GM21825 (cell line): ENCODE measurements at regions not wholly inside any gene's neighbourhood (a gene's known extent, or its start where the extent isn't known, plus 50 kb on each side); places are given as distances from the start of the nearest gene placed in this dataset.

ENCODE experiments used
- ATAC-seq: cut with Tn5 transposase; IDR thresholded peaks from one replicate; pipeline ENCODE4 v1.9.1; 2021; ENCODE audit warnings: mild to moderate bottlenecking, moderate library complexity; ENCODE audit not compliant: unreplicated experiment

GRCh38 chr2:211055438-211055837, 499.0 kb downstream of the CPS1 start:
- ATAC-seq, result no peak

GRCh38 chr2:211061612-211062296, 505.4 kb downstream of the CPS1 start:
- ATAC-seq, result no peak

- ATAC-seq, result no peak
These were observed 505.9 kb downstream of the CPS1 start for GRCh38 chr2:211062297-211062612.

GRCh38 chr2:211067029-211067428, 510.6 kb downstream of the CPS1 start:
- ATAC-seq, result no peak

- ATAC-seq, result no peak
These were observed 511.8 kb downstream of the CPS1 start for GRCh38 chr2:211068108-211068780.

GRCh38 chr2:211070547-211070946, 514.1 kb downstream of the CPS1 start:
- no peak for ATAC-seq

GRCh38 chr2:211077216-211077767, 520.9 kb downstream of the CPS1 start:
- ATAC-seq, result no peak

GRCh38 chr2:211084352-211084751, 528.0 kb downstream of the CPS1 start:
- ATAC-seq, result no peak

- no peak for ATAC-seq
These were observed 528.8 kb downstream of the CPS1 start for GRCh38 chr2:211085056-211085680.

GRCh38 chr2:211086049-211086448, 529.6 kb downstream of the CPS1 start:
- ATAC-seq, result no peak

- no peak for ATAC-seq
These were observed 532.7 kb downstream of the CPS1 start for GRCh38 chr2:211089127-211089526.

GRCh38 chr2:211093743-211094303, 537.4 kb downstream of the CPS1 start:
- ATAC-seq, result no peak

- no peak for ATAC-seq
These were observed 547.6 kb downstream of the CPS1 start for GRCh38 chr2:211103989-211104388.

- no peak for ATAC-seq
These were observed 557.2 kb downstream of the CPS1 start for GRCh38 chr2:211113334-211114175.

- ATAC-seq, result no peak
These were observed 558.5 kb downstream of the CPS1 start for GRCh38 chr2:211114826-211115455.

GRCh38 chr2:211117026-211117425, 560.6 kb downstream of the CPS1 start:
- no peak for ATAC-seq

GRCh38 chr2:211126256-211126655, 569.9 kb downstream of the CPS1 start:
- no peak for ATAC-seq

GRCh38 chr2:211127501-211127900, 571.1 kb downstream of the CPS1 start:
- no peak for ATAC-seq

- no peak for ATAC-seq
These were observed 571.9 kb downstream of the CPS1 start for GRCh38 chr2:211128287-211128686.

- ATAC-seq, result no peak
These were observed 573.4 kb downstream of the CPS1 start for GRCh38 chr2:211129798-211130197.
